ENCODE measurements at regions not wholly inside any gene's neighbourhood (a gene's known extent, or its start where the extent isn't known, plus 50 kb on each side); places are given as distances from the start of the nearest gene placed in this dataset.
"Not testable (repeated sequence)": the region's sequence is repeated elsewhere in the genome, so short reads cannot be mapped to it uniquely, and the experiment has no call there.

- TF ChIP-seq CTCF, POLR2AphosphoS5, EP300, POLR2A (IDR thresholded peaks at IDR 0.05): not testable (repeated sequence)
Observed at GRCh38 chr1:16025-16424, 435.5 kb downstream of the OR4F29 start.
